ENCODE measurements at regions not wholly inside any gene's neighbourhood (a gene's known extent, or its start where the extent isn't known, plus 50 kb on each side); places are given as distances from the start of the nearest gene placed in this dataset.
"Not testable (repeated sequence)": the region's sequence is repeated elsewhere in the genome, so short reads cannot be mapped to it uniquely, and the experiment has no call there.

DNA sequence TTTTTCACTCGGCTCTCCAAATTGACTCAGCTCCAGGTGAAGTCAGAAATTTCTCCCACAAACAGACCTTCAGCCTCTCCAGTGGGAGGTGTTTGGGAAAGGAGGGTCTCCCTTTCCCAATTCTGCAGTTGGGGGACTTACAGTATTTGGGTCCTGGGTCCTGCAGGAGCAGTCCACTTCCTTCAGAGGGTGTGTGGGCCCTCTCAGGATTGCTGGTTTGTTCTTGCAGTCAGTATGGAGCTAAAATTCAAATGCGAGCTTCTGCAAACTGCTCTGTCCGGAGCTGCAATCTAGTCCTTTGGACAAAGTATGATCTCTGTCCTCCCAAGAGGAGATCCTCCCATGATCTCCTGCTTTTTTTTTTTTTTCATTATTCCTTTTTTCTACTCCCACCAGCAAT lies 87.9 kb upstream of the MSTN start:
- Mint-ChIP-seq H3K27ac (no peak overlapping the region), H3K9me3 (peaks cover 13% of the 10 kb centered on the region), H3K4me3 (no peak overlapping the region), H3K27me3 (peaks cover 14% of the 10 kb centered on the region), H3K36me3 (ENCODE audit: low read depth) (no peaks in the 10 kb centered on the region), H3K4me1 (peaks cover 4% of the 10 kb centered on the region)
- DNase-seq: no peak
- ChIA-PET CTCF (no interaction called here), POLR2A (interaction anchor here (0.6 kb wide), 1 partner anchor 708 kb away, joined by 4 read pairs; no protein-coding TSS in a partner anchor)

DNA sequence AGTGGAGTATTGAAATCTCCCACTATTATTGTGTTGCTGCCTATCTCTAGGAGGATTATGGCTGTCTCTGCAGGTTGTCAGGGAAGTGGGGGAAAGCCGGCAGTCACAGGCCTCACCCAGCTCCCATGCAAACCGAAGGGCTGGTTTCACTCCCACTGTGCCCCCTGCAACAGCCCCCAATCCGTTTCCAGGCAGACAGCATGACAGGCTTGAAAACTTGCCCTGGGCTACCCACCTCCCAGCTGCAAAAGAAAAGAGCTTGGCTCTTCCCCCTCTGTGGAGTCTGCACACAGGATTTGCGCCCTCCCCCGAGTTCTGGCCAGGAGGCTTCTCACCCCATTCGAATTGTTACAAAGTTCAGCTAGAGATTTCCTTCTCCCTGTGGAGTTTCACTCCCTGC lies 87.4 kb upstream of the MSTN start:
- Mint-ChIP-seq H3K4me1 (peaks cover 4% of the 10 kb centered on the region), H3K4me3 (no peak overlapping the region), H3K27me3 (peaks cover 14% of the 10 kb centered on the region), H3K9me3 (peaks cover 13% of the 10 kb centered on the region), H3K36me3 (ENCODE audit: low read depth) (no peaks in the 10 kb centered on the region), H3K27ac (no peak overlapping the region)
- no peak for DNase-seq
- CTCF ChIA-PET: no interaction called here
- POLR2A ChIA-PET: no interaction called here

DNA sequence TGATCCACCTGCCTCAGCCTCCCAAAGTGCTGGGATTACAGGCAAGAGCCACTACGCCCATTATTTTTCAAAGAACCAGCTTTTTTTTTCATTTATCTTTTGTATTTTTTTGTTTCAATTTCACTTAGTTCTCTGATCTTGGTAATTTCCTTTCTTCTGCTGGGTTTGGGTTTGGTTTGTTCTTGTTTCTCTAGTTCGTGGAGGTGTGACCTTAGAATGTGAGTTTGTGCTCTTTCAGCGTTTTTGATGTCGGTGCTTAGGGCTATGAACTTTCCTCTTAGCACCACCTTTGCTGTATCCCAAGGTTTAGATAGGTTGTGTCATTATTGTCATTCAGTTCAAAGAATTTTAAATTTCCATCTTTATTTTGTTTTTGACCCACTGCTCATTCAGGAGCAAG lies 86.7 kb upstream of the MSTN start:
- Mint-ChIP-seq H3K4me1 (peaks cover 4% of the 10 kb centered on the region), H3K27ac (no peak overlapping the region), H3K36me3 (ENCODE audit: low read depth) (no peaks in the 10 kb centered on the region), H3K27me3 (peaks cover 14% of the 10 kb centered on the region), H3K4me3 (no peak overlapping the region), H3K9me3 (peaks cover 13% of the 10 kb centered on the region)
- no peak for DNase-seq
- ChIA-PET CTCF (no interaction called here), POLR2A (no interaction called here)

DNA sequence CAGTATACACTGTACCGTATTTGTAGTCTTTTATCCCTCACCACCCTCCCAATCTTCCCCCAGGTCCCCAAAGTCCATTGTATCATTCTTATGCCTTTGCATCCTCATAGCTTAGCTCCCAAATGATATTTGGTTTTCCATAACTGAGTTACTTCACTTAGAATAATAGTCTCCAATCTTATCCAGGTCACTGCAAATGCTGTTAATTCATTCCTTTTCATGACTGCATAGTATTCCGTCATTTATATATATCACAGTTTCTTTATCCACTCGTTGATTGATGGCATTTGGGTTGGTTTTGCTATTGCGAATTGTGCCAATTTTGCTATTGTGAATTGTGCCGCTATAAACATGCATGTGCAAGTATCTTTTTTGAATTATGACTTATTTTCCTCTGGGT lies 83.6 kb upstream of the MSTN start:
- H3K27ac Mint-ChIP-seq; CTCF ChIA-PET; POLR2A ChIA-PET; H3K4me1 Mint-ChIP-seq; H3K36me3 Mint-ChIP-seq (ENCODE audit: low read depth); DNase-seq; H3K4me3 Mint-ChIP-seq: not testable (repeated sequence)
- H3K27me3 Mint-ChIP-seq: peaks cover 14% of the 10 kb centered on the region
- peaks cover 18% of the 10 kb centered on the region for H3K9me3 Mint-ChIP-seq

DNA sequence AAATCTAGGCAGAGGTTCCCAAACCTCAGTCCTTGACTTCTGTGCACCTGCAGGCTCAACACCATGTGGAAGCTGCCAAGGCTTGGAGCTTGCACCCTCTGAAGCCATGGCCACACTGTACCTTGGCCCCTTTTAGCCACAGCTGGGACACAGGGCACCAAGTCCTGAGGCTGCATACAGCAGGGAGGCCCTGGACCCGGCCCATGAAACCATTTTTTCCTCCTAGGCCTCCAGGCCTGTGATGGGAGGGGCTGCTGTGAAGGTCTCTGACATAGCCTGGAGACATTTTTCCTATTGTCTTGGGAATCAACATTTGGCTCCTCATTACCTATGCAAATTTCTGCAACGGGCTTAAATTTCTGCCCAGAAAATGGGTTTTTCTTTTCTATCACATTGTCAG lies 77.9 kb upstream of the MSTN start:
- H3K27ac Mint-ChIP-seq; CTCF ChIA-PET; H3K4me1 Mint-ChIP-seq; POLR2A ChIA-PET; H3K36me3 Mint-ChIP-seq (ENCODE audit: low read depth); H3K27me3 Mint-ChIP-seq; DNase-seq; H3K4me3 Mint-ChIP-seq: not testable (repeated sequence)
- H3K9me3 Mint-ChIP-seq: peaks cover 20% of the 10 kb centered on the region

DNA sequence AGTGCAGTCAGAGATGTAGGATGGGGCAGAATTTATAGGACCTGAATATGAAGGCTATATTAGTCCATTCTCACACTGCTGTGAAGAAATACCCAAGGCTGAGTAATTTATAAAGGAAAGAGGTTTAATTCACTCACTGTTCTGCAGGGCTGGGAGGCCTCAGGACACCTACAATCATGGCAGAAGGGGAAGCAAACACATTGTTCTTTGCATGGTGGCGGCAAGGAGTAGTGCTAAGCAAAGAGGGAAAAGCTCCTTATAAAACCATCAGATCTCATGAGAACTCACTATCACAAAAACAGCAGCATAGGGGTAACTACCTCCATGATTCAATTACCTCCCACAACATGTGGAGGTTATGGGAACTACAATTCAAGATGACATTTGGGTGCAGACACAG lies 76.8 kb upstream of the MSTN start:
- no peaks in the 10 kb centered on the region for H3K36me3 Mint-ChIP-seq (ENCODE audit: low read depth)
- H3K27me3 Mint-ChIP-seq: no peaks in the 10 kb centered on the region
- no peak overlapping the region for H3K27ac Mint-ChIP-seq
- CTCF ChIA-PET: no interaction called here
- POLR2A ChIA-PET: no interaction called here
- no peaks in the 10 kb centered on the region for H3K4me1 Mint-ChIP-seq
- H3K4me3 Mint-ChIP-seq: no peak overlapping the region
- DNase-seq: no peak
- peaks cover 20% of the 10 kb centered on the region for H3K9me3 Mint-ChIP-seq

DNA sequence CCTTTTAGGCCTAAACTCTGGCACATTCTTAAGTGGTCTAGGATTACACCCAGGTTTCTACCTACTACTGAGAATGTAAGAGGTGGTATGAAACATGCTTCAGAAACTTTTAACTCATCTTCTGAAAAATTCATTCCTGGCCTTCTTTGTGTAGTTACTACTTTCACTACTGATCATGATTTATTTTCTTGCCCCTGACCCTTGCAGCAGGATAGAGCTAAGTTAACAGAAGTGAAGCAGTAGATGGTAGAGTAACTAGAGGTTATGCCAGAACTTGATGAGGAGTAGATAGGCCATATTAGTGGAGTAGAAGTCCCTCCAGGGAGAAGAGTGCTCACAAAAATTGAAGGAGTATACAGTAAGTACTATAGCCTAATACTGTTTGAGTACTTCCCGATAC lies 75.5 kb upstream of the MSTN start:
- H3K27me3 Mint-ChIP-seq: no peaks in the 10 kb centered on the region
- H3K4me3 Mint-ChIP-seq: no peak overlapping the region
- ChIA-PET CTCF (interaction anchor here (0.6 kb wide), 1 partner anchor 17 kb away, joined by 3 read pairs; no protein-coding TSS in a partner anchor), POLR2A (no interaction called here)
- no peak for DNase-seq
- peaks cover 20% of the 10 kb centered on the region for H3K9me3 Mint-ChIP-seq
- no peak overlapping the region for H3K27ac Mint-ChIP-seq
- H3K4me1 Mint-ChIP-seq: no peaks in the 10 kb centered on the region
- H3K36me3 Mint-ChIP-seq (ENCODE audit: low read depth): no peaks in the 10 kb centered on the region

DNA sequence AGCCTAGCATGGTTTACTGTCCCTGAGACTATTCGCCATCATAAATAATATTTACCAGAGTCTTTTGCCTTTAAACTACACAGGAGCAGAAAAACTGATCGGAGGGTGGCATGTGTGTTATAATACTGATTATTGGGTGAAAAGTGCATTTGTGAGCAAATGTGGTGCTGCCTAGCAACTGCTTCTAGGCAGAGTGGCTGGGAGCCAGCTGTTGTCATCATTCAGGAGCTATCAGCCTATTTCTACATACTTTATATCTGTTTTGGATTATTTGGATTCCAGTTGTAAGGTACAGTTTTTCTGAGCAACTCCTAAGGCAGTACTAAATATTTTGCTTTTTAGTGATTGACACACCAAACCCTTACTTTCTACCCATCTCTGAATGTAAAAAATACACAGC lies 75.0 kb upstream of the MSTN start:
- DNase-seq: no peak
- no peak overlapping the region for H3K27ac Mint-ChIP-seq
- H3K27me3 Mint-ChIP-seq: no peaks in the 10 kb centered on the region
- ChIA-PET CTCF (no interaction called here), POLR2A (no interaction called here)
- H3K36me3 Mint-ChIP-seq (ENCODE audit: low read depth): no peaks in the 10 kb centered on the region
- H3K4me3 Mint-ChIP-seq: no peak overlapping the region
- H3K9me3 Mint-ChIP-seq: peaks cover 20% of the 10 kb centered on the region
- H3K4me1 Mint-ChIP-seq: no peaks in the 10 kb centered on the region

DNA sequence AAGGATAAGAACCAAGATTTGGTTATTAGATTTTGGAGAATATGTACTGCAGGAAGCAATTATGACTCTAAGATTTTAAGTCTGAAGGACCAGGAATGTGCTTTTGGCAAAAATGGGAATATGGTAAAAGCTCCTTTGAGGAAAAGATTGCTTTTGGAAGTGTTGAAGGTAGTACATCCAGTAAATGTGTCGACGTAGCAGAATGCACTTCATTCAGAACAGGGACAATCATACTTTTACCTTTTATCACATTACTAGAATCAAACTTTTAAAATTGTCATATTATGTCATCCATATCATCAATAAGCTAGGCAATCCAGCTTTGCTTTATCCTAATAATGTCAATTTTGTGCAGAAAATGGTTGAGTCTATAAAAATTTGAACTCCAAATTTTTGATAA lies 74.3 kb upstream of the MSTN start:
- CTCF ChIA-PET: no interaction called here
- H3K27ac Mint-ChIP-seq: no peak overlapping the region
- no peaks in the 10 kb centered on the region for H3K4me1 Mint-ChIP-seq

DNA sequence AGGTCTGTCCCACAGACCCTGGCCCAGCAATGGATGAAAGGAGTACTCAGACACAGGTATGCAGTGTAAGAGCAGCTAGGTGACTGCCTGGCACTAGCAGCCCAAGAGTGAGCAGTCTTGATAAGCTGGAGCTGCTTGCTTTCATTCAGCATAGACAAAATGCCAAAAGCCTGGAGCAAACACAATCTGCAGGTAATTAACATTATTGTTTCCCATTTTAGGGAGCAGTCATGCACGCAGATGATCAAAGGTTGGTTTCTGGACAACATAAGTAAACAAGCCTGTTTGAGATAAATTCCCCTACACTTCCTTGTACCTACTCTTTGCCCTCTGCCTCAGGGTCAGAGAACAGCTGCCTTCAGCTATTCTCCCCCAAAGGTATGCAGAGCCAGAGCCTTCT lies 73.7 kb upstream of the MSTN start:
- Mint-ChIP-seq H3K4me1 (no peaks in the 10 kb centered on the region), H3K4me3 (no peak overlapping the region), H3K27me3 (no peaks in the 10 kb centered on the region), H3K9me3 (peaks cover 16% of the 10 kb centered on the region), H3K27ac (no peak overlapping the region), H3K36me3 (ENCODE audit: low read depth) (no peaks in the 10 kb centered on the region)
- DNase-seq: no peak
- ChIA-PET CTCF (interaction anchor here (0.6 kb wide), 1 partner anchor 944 kb away, joined by 4 read pairs; no protein-coding TSS in a partner anchor), POLR2A (no interaction called here)

More for the DNA sequence above, 74.3 kb upstream of the MSTN start:
- DNase-seq: no peak
- Mint-ChIP-seq H3K27me3 (no peaks in the 10 kb centered on the region), H3K36me3 (ENCODE audit: low read depth) (no peaks in the 10 kb centered on the region), H3K4me3 (no peak overlapping the region), H3K9me3 (peaks cover 20% of the 10 kb centered on the region)
- POLR2A ChIA-PET: no interaction called here

DNA sequence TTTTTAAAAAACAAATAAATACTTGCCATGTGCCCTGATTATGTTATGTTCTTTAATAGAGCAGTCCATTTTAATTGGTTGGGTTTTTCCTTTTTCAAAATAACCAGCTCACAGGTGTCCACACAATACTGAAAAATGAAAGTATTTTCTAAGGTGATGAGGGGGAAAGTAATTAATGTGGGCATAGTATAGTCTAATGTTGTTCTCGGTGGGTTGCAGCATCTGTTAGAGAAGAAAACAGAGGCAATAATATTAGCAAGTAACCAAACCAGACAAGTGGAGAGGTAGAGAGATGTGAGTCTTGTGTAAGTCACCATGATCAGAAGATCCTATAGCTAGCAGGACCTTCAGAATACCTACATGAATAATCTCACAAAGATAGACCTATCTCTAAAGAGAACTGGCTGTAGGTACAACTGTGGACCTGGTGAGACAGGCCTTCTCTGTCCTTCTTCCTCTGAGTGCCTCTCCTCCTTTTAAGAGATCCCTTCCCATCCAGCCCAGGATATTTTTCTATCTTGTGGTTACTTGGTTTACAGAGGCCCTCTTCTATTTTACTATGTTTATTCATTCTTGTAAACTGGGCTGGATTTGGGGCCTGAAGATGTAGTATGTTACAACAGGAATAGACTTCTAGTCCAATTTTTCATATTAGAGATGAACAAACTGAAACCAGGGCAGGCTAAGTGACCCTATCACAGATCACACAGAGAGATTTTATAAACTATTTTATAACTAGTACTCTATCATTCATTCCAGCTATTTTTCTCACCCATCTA lies 67.1 kb upstream of the MSTN start:
- no peak for DNase-seq
- no peak overlapping the region for H3K4me3 Mint-ChIP-seq
- CTCF ChIA-PET: no interaction called here
- no peaks in the 10 kb centered on the region for H3K4me1 Mint-ChIP-seq
- no peak overlapping the region for H3K27ac Mint-ChIP-seq
- H3K27me3 Mint-ChIP-seq: no peaks in the 10 kb centered on the region
- POLR2A ChIA-PET: no interaction called here
- no peaks in the 10 kb centered on the region for H3K9me3 Mint-ChIP-seq
- H3K36me3 Mint-ChIP-seq (ENCODE audit: low read depth): no peaks in the 10 kb centered on the region

DNA sequence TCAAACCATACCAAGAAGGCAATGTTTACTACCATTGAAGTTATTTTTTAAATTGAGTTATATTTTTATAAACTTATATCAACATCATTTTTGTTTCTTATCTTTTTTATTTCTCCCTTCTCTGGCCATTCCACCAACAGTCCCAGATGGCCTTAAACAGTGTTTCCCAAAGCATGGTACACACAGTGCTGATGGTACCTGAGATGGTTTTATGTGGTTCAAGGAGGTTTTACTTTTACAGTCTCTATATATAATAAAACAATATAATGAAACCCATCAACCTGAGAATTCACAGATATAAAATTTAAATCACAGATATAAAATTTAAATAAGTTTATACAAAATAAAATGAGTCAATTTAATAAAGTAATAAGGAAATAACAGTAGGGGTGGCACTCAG lies 65.1 kb upstream of the MSTN start:
- DNase-seq: no peak
- H3K4me1 Mint-ChIP-seq: no peaks in the 10 kb centered on the region
- ChIA-PET CTCF (interaction anchor here (0.7 kb wide), 1 partner anchor 489 kb away, joined by 5 read pairs; no protein-coding TSS in a partner anchor), POLR2A (no interaction called here)
- no peaks in the 10 kb centered on the region for H3K9me3 Mint-ChIP-seq
- H3K36me3 Mint-ChIP-seq (ENCODE audit: low read depth): no peaks in the 10 kb centered on the region
- no peaks in the 10 kb centered on the region for H3K27me3 Mint-ChIP-seq
- no peak overlapping the region for H3K4me3 Mint-ChIP-seq
- H3K27ac Mint-ChIP-seq: no peak overlapping the region

DNA sequence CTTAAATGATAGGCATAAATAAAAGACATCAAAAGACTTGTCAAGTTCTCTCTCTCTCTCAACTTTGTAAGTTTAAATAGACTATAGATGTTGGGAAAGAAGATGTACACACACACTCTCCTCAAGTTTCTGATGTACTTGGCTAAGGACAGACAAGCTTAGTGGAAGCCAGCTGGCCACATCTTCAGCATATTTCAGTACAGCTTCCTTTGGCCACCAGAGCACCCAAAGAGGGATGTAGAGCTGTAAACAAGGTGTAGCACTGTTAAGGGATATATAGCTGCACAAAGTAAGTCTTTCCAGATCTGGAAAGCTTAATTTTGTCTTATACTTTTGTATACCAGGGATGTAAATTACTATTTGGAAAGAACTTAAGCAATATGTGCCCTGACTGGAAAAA lies 64.3 kb upstream of the MSTN start:
- Mint-ChIP-seq H3K4me3 (no peak overlapping the region), H3K4me1 (no peaks in the 10 kb centered on the region), H3K27ac (no peak overlapping the region), H3K27me3 (peaks cover 2% of the 10 kb centered on the region), H3K36me3 (ENCODE audit: low read depth) (no peaks in the 10 kb centered on the region), H3K9me3 (no peaks in the 10 kb centered on the region)
- ChIA-PET CTCF (interaction anchor here (0.7 kb wide), 1 partner anchor 488 kb away, joined by 5 read pairs; no protein-coding TSS in a partner anchor), POLR2A (no interaction called here)
- DNase-seq: no peak

DNA sequence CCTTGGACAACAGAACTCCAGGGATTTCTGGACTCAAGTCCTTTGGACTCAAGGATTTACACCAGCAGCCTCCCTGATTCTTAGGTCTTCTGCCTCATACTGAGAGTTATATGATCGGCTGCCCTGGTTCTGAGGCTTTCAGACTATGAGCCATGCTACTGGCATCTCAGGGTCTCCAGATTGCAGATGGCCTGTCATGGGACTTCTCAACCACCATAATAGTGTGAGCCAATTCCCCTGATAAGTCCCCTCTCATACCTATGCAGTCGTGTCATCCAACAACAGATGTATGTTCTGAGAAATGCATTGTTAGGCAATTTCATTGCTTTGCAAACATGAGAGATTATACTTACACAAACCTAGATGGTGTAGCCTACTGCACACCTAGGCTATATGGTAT lies 61.4 kb upstream of the MSTN start:
- no peaks in the 10 kb centered on the region for H3K36me3 Mint-ChIP-seq (ENCODE audit: low read depth)
- no peak overlapping the region for H3K4me3 Mint-ChIP-seq
- no peak overlapping the region for H3K27ac Mint-ChIP-seq
- H3K27me3 Mint-ChIP-seq: peaks cover 2% of the 10 kb centered on the region
- peaks cover 8% of the 10 kb centered on the region for H3K4me1 Mint-ChIP-seq
- ChIA-PET POLR2A (no interaction called here), CTCF (no interaction called here)
- H3K9me3 Mint-ChIP-seq: no peaks in the 10 kb centered on the region
- no peak for DNase-seq

Data from activated CD4-positive, alpha-beta T cell treated with anti-CD3 and anti-CD28 coated beads, Interleukin-2, amount 10 ng/mL, durations not matched to agents 7 days and 5 days (primary cell).